Keratinocyte (primary cell): ENCODE measurements at regions not wholly inside any gene's neighbourhood (a gene's known extent, or its start where the extent isn't known, plus 50 kb on each side); places are given as distances from the start of the nearest gene placed in this dataset.

ENCODE experiments used
- DNase-seq: peaks from one replicate; pipeline ENCODE4 v3.0.0-alpha.2; 2011; ENCODE audit warnings: low read depth, missing footprints, low spot score
- FAIRE-seq: peaks from 2 replicates; lab custom pipeline; 2011; peaks lifted over from hg19 to GRCh38; lab: Jason Lieb, UNC
- H2AFZ ChIP-seq: 2 replicates; pipeline ENCODE4 v1.6.0; 2012; ENCODE audit warnings: low read length, control low read depth, inconsistent platforms; ENCODE audit not compliant: control insufficient read depth
- H3K27ac ChIP-seq: 2 replicates; pipeline ENCODE4 v1.5.1; 2011; ENCODE audit warnings: low read length; ENCODE audit not compliant: control insufficient read depth, insufficient read depth
- H3K27me3 ChIP-seq: 3 replicates; pipeline ENCODE4 v1.6.0; 2011; ENCODE audit warnings: low read length; ENCODE audit not compliant: control insufficient read depth, insufficient read depth; ENCODE audit errors: extremely low read depth
- H3K36me3 ChIP-seq, 2 experiments: 2 replicates in 1 of 2; 3 replicates in 1 of 2; pipeline ENCODE4 v1.5.1; 2011; ENCODE audit warnings: low read length in 2 of 2, mild to moderate bottlenecking in 1 of 2; ENCODE audit not compliant: control insufficient read depth in 2 of 2, insufficient read depth in 2 of 2; ENCODE audit errors: extremely low read depth in 1 of 2
- H3K4me1 ChIP-seq: 3 replicates; pipeline ENCODE4 v1.5.1; 2011; ENCODE audit warnings: low read length; ENCODE audit not compliant: control insufficient read depth, insufficient read depth; ENCODE audit errors: extremely low read depth
- H3K4me2 ChIP-seq: 3 replicates; pipeline ENCODE4 v1.6.0; 2011; ENCODE audit warnings: low read depth, low read length; ENCODE audit not compliant: control insufficient read depth, insufficient read depth; ENCODE audit errors: extremely low read depth
- H3K4me3 ChIP-seq, 3 experiments: fragments of 200-600 bp in 1 of 3; sonication (generic) in 1 of 3; 2 replicates in 2 of 3; 3 replicates in 1 of 3; pipeline ENCODE4 v1.5.1; 2011 to 2016; ENCODE audit warnings: low read length in 3 of 3, mild to moderate bottlenecking in 3 of 3, control low read depth in 2 of 3, inconsistent platforms in 1 of 3, low read depth in 1 of 3, mixed read lengths in 1 of 3, mixed run types in 1 of 3, moderate library complexity in 1 of 3; ENCODE audit not compliant: control insufficient read depth in 2 of 3, insufficient read depth in 2 of 3; ENCODE audit errors: extremely low read depth in 1 of 3
- H3K79me2 ChIP-seq: 2 replicates; pipeline ENCODE4 v1.6.0; 2012; ENCODE audit warnings: low read length; ENCODE audit not compliant: control insufficient read depth, insufficient read depth
- H3K9ac ChIP-seq: 3 replicates; pipeline ENCODE4 v1.6.0; 2011; ENCODE audit warnings: low read length; ENCODE audit not compliant: control insufficient read depth, insufficient read depth; ENCODE audit errors: extremely low read depth
- H3K9me1 ChIP-seq: 3 replicates; pipeline ENCODE4 v1.6.0; 2011; ENCODE audit warnings: low read length; ENCODE audit not compliant: control insufficient read depth, insufficient read depth; ENCODE audit errors: extremely low read depth
- H3K9me3 ChIP-seq: 2 replicates; pipeline ENCODE4 v1.5.1; 2012; ENCODE audit warnings: low read depth, low read length; ENCODE audit not compliant: control insufficient read depth
- H4K20me1 ChIP-seq: 3 replicates; pipeline ENCODE4 v1.6.0; 2011; ENCODE audit warnings: low read length; ENCODE audit not compliant: control insufficient read depth, insufficient read depth; ENCODE audit errors: extremely low read depth
- CTCF ChIP-seq, 3 experiments: IDR thresholded peaks in 1 of 3; conservative IDR thresholded peaks in 1 of 3; optimal IDR thresholded peaks in 1 of 3; 2 replicates in 2 of 3; 3 replicates in 1 of 3; pipeline versions ENCODE3 to v1.5.1; 2011; ENCODE audit warnings: low read length in 3 of 3, mild to moderate bottlenecking in 3 of 3, moderate library complexity in 2 of 3, control low read depth in 1 of 3, inconsistent platforms in 1 of 3; ENCODE audit not compliant: insufficient read depth in 2 of 3; ENCODE audit errors: extremely low read depth in 1 of 3
- EZH2 ChIP-seq: IDR thresholded peaks from one replicate; pipeline ENCODE4 v1.6.1; 2012; ENCODE audit warnings: inconsistent platforms, mild to moderate bottlenecking, low read length, moderate library complexity
- dilution Hi-C: fragments of 300-500 bp; cut with MboI; formaldehyde crosslinking; loops from one replicate; pipeline ENCODE4 v1.7.0; 2020; ENCODE audit warnings: low sequenced_read_pairs; ENCODE audit not compliant: extremely low pct_ligation_motif_present

GRCh38 chr9:11338130-11338529 lies 725.3 kb upstream of the PTPRD start:
- no peak for TF ChIP-seq CTCF (optimal IDR thresholded peaks at IDR 0.05 in 1 of 3, IDR thresholded peaks at IDR 0.05 in 1 of 3, conservative IDR thresholded peaks at IDR 0.05 in 1 of 3; ENCODE audit: extremely low read depth in 1 of 3, insufficient read depth in 2 of 3, low read length in 3 of 3)
- TF ChIP-seq EZH2 = no peak
- dilution Hi-C loops = no loop called here
- no peaks in the 10 kb centered on the region for H3K36me3 ChIP-seq
- H3K27ac ChIP-seq = no peak overlapping the region
- no peak overlapping the region for H3K9ac ChIP-seq
- FAIRE-seq (no peak), DNase-seq (no peak)
- no peak overlapping the region for H2AFZ ChIP-seq
- no peaks in the 10 kb centered on the region for H3K27me3 ChIP-seq
- H3K4me3 ChIP-seq = no peak overlapping the region
- no peaks in the 10 kb centered on the region for H4K20me1 ChIP-seq
- H3K9me1 ChIP-seq = no peaks in the 10 kb centered on the region
- no peak overlapping the region for H3K4me2 ChIP-seq
- H3K79me2 ChIP-seq = no peaks in the 10 kb centered on the region
- no peaks in the 10 kb centered on the region for H3K4me1 ChIP-seq
- no peaks in the 10 kb centered on the region for H3K9me3 ChIP-seq

GRCh38 chr9:11340654-11341053 lies 727.9 kb upstream of the PTPRD start:
- no peak for FAIRE-seq
- dilution Hi-C loops = no loop called here
- H3K27ac ChIP-seq = no peak overlapping the region
- H3K79me2 ChIP-seq = no peaks in the 10 kb centered on the region
- H3K27me3 ChIP-seq = no peaks in the 10 kb centered on the region
- no peak overlapping the region for H2AFZ ChIP-seq
- H3K4me2 ChIP-seq = no peak overlapping the region
- no peaks in the 10 kb centered on the region for H4K20me1 ChIP-seq
- H3K9me3 ChIP-seq = no peaks in the 10 kb centered on the region
- DNase-seq = no peak
- H3K36me3 ChIP-seq = no peaks in the 10 kb centered on the region
- H3K9ac ChIP-seq = no peak overlapping the region
- no peaks in the 10 kb centered on the region for H3K4me1 ChIP-seq
- TF ChIP-seq EZH2 (no peak), CTCF (optimal IDR thresholded peaks at IDR 0.05 in 1 of 3, IDR thresholded peaks at IDR 0.05 in 1 of 3, conservative IDR thresholded peaks at IDR 0.05 in 1 of 3; ENCODE audit: extremely low read depth in 1 of 3, insufficient read depth in 2 of 3, low read length in 3 of 3) (no peak)
- no peak overlapping the region for H3K4me3 ChIP-seq
- no peaks in the 10 kb centered on the region for H3K9me1 ChIP-seq
